Heart left ventricle (tissue), 16 donors: ENCODE measurements at regions not wholly inside any gene's neighbourhood (a gene's known extent, or its start where the extent isn't known, plus 50 kb on each side); places are given as distances from the start of the nearest gene placed in this dataset.
"Not testable (repeated sequence)": the region's sequence is repeated elsewhere in the genome, so short reads cannot be mapped to it uniquely, and the experiment has no call there.

Experiments used
- ATAC-seq, 4 donors: fragments of 200-7000 bp; cut with Tn5 transposase; one replicate each; pipeline ENCODE4 v1.9.1; 2020 to 2022; ENCODE audit warnings: moderate library complexity in 4 of 4, mild to moderate bottlenecking in 3 of 4, moderate number of reproducible peaks in 1 of 4
- DNase-seq, 5 donors: peaks; one replicate each; pipeline ENCODE4 v3.0.0-alpha.2; 2020
- H3K27ac ChIP-seq, 12 donors: fragments of 200-600 bp; sonication (generic) in 4 of 12; one replicate each; pipeline versions ENCODE4 v1.5.0 to v1.8.0; 2016 to 2022; ENCODE audit warnings: mild to moderate bottlenecking in 2 of 12
- H3K27me3 ChIP-seq, 9 donors: fragments of 200-600 bp; sonication (generic) in 2 of 9; one replicate each; pipeline versions ENCODE4 v1.5.1 to v1.8.0; 2016 to 2022; ENCODE audit warnings: mild to moderate bottlenecking in 3 of 9
- H3K36me3 ChIP-seq, 9 donors: fragments of 200-600 bp; sonication (generic) in 2 of 9; one replicate each; pipeline versions ENCODE4 v1.5.0 to v1.8.0; 2018 to 2022; ENCODE audit warnings: mild to moderate bottlenecking in 2 of 9
- H3K4me1 ChIP-seq, 12 donors: fragments of 200-600 bp; sonication (generic) in 4 of 12; one replicate each; pipeline versions ENCODE4 v1.5.0 to v1.8.0; 2016 to 2022; ENCODE audit warnings: mild to moderate bottlenecking in 3 of 12
- H3K4me3 ChIP-seq, 12 donors: fragments of 200-600 bp; sonication (generic) in 4 of 12; one replicate each; pipeline versions ENCODE4 v1.5.0 to v1.8.0; 2017 to 2022; ENCODE audit warnings: mild to moderate bottlenecking in 9 of 12, moderate library complexity in 4 of 12
- H3K9me3 ChIP-seq, 12 donors: fragments of 200-600 bp; sonication (generic) in 4 of 12; one replicate each; pipeline versions ENCODE4 v1.5.0 to v1.8.0; 2016 to 2022; ENCODE audit warnings: mild to moderate bottlenecking in 1 of 12
- CTCF ChIP-seq, 12 donors: fragments of 200-600 bp; sonication (generic) in 4 of 12; IDR thresholded peaks; one replicate each; pipeline versions ENCODE4 v1.5.0 to v1.8.0; 2018 to 2022; ENCODE audit warnings: antibody characterized with exemption in 12 of 12, mild to moderate bottlenecking in 5 of 12
- POLR2A ChIP-seq, 2 donors: fragments of 450-650 bp; IDR thresholded peaks; one replicate each; pipeline ENCODE4 v1.6.1; 2017; ENCODE audit warnings: antibody characterized with exemption in 2 of 2, mild to moderate bottlenecking in 2 of 2, moderate library complexity in 2 of 2
- WGBS, 4 donors: extraction: QIAGEN DNeasy Blood & Tissue Kit in 2 of 4; methylation state at CpG; one replicate each; pipeline versions ENCODE4 v1.1.5 to v1.1.7; 2013 to 2018; 5-methylcytosine and 5-hydroxymethylcytosine counted together
- intact Hi-C, 10 donors: fragments of 100-400 bp; cut with DNase I; formaldehyde crosslinking; loops; one replicate each; pipeline versions ENCODE4 v1.11.1 to v1.14.2; 2022
- donor health status: ischemic (EF 13 %, LVEDD 7.1; RV severe dilation, severe dysfunction).
- donor health status: healthy with polysubstance abuse.
- donor health status: DM: no; HTN: yes; CAD: no.
- donor health status: DM: no; HTN: no; CAD: no.
- donor health status: ischemic (EF 25% LVEDD 6.9; RV normal size, moderate dysfunction).
- donor health status: ischemic (EF 25% LVEDD 5.7; RV mildly dilated, moderate dysfunction).
- donor health status: healthy.
- donor health status: DM: yes; HTN: yes; CAD: no.
- donor health status: ischemic (EF 35%, LVEDD 5.7; RV mildly dilated, moderate dysfunction).
- donor health status: nonischemic (EF 11% LVEDD 7.7; RV severe dilation, severe dysfunction).
- donor health status: DM: yes; HTN: yes; CAD: no.
- donor health status: PGD.
- donor health status: ischemic (EF 29% LVEDD 5.4; RV normal size, mild dysfunction).
- donor health status: nonischemic (EF 23%, LVEDD 6.1; RV moderate dilation, normal function).

- no peaks in the 10 kb centered on the region for H3K27me3 ChIP-seq
- H3K36me3 ChIP-seq: peaks cover 0 to 18% (median 0%) of the 10 kb centered on the region in 9 donors
- no peaks in the 10 kb centered on the region for H3K9me3 ChIP-seq
- intact Hi-C loops: no loop called here
- DNase-seq (no peak), ATAC-seq (peak in 2 of 4 donors; percentile 23 to 65)
- H3K27ac ChIP-seq: peak overlapping the region in 1 of 12 donors; percentile 7
- H3K4me1 ChIP-seq: peaks cover 0 to 15% (median 6%) of the 10 kb centered on the region in 12 donors
- no peak overlapping the region for H3K4me3 ChIP-seq
- TF ChIP-seq POLR2A (IDR thresholded peaks at IDR 0.05): no peak
- no peak for TF ChIP-seq CTCF (IDR thresholded peaks at IDR 0.05)
- WGBS, 4 donors: 63 to 76% (median 71%) methylated on average over 6 of the region's 6 CpGs
These were observed 155.5 kb upstream of the WWC1 start for GRCh38 chr5:168135897-168136296.

- ATAC-seq (peak; percentile 42 to 70 (median 49)), DNase-seq (no peak)
- Histone ChIP-seq H3K9me3 (no peaks in the 10 kb centered on the region), H3K4me3 (no peak overlapping the region), H3K36me3 (peaks cover 0 to 18% (median 0%) of the 10 kb centered on the region in 9 donors), H3K27me3 (no peaks in the 10 kb centered on the region), H3K27ac (peak overlapping the region in 1 of 12 donors; percentile 7), H3K4me1 (peaks cover 0 to 15% (median 6%) of the 10 kb centered on the region in 12 donors)
- TF ChIP-seq POLR2A (IDR thresholded peaks at IDR 0.05) (no peak), CTCF (IDR thresholded peaks at IDR 0.05) (no peak)
- 66 to 72% (median 69%) methylated on average over 5 of the region's 5 CpGs for WGBS, 4 donors
- intact Hi-C loops: no loop called here
These were observed 155.1 kb upstream of the WWC1 start for GRCh38 chr5:168136340-168136739.

GRCh38 chr5:168137265-168137664 is 154.2 kb upstream of the WWC1 start:
- H3K27me3 ChIP-seq: no peaks in the 10 kb centered on the region
- H3K4me3 ChIP-seq: no peak overlapping the region
- peaks cover 0 to 21% (median 8%) of the 10 kb centered on the region in 12 donors for H3K4me1 ChIP-seq
- H3K27ac ChIP-seq: no peak overlapping the region
- intact Hi-C loops: no loop called here
- peaks cover 0 to 18% (median 0%) of the 10 kb centered on the region in 9 donors for H3K36me3 ChIP-seq
- TF ChIP-seq POLR2A (IDR thresholded peaks at IDR 0.05) (no peak), CTCF (IDR thresholded peaks at IDR 0.05) (no peak)
- WGBS, 4 donors: 30 to 50% (median 36%) methylated on average over 2 of the region's 2 CpGs
- DNase-seq (no peak), ATAC-seq (no peak)
- H3K9me3 ChIP-seq: no peaks in the 10 kb centered on the region

- ATAC-seq (peak in 1 of 4 donors; percentile 20), DNase-seq (no peak)
- Histone ChIP-seq H3K27me3 (no peaks in the 10 kb centered on the region), H3K36me3 (peaks cover 0 to 9% (median 0%) of the 10 kb centered on the region in 9 donors), H3K27ac (no peak overlapping the region), H3K9me3 (no peaks in the 10 kb centered on the region), H3K4me3 (no peak overlapping the region), H3K4me1 (peaks cover 0 to 28% (median 8%) of the 10 kb centered on the region in 12 donors)
- TF ChIP-seq POLR2A (IDR thresholded peaks at IDR 0.05): no peak
- WGBS, 4 donors: 84 to 92% (median 91%) methylated on average over 6 of the region's 6 CpGs
- intact Hi-C loops: no loop called here
These were observed 151.2 kb upstream of the WWC1 start for GRCh38 chr5:168140241-168140640.

- no peak for DNase-seq
- intact Hi-C loops: no loop called here
- Histone ChIP-seq H3K27ac (peak overlapping the region in 4 of 12 donors; percentile 18 to 50 (median 34)), H3K9me3 (no peaks in the 10 kb centered on the region), H3K4me1 (peaks cover 0 to 25% (median 6%) of the 10 kb centered on the region in 12 donors), H3K36me3 (peaks cover 0 to 5% (median 0%) of the 10 kb centered on the region in 9 donors), H3K27me3 (no peaks in the 10 kb centered on the region), H3K4me3 (no peak overlapping the region)
- peak in 2 of 4 donors; percentile 33 to 54 for ATAC-seq
- WGBS, 4 donors: 62 to 78% (median 74%) methylated on average over 2 of the region's 2 CpGs
- TF ChIP-seq POLR2A (IDR thresholded peaks at IDR 0.05) (no peak), CTCF (IDR thresholded peaks at IDR 0.05) (no peak)
These were observed 149.0 kb upstream of the WWC1 start for GRCh38 chr5:168142402-168142801.

GRCh38 chr5:168143521-168143920 is 147.9 kb upstream of the WWC1 start:
- H3K4me3 ChIP-seq, intact Hi-C loops, H3K27me3 ChIP-seq, H3K9me3 ChIP-seq, H3K36me3 ChIP-seq, ATAC-seq, DNase-seq: not testable (repeated sequence)
- Histone ChIP-seq H3K4me1 (peaks cover 0 to 35% (median 6%) of the 10 kb centered on the region in 12 donors), H3K27ac (peak overlapping the region in 1 of 12 donors; percentile 14)
- 70 to 73% (median 72%) methylated on average over 7 of the region's 7 CpGs for WGBS, 4 donors
